Ovary (tissue), 7 donors: ENCODE measurements at regions not wholly inside any gene's neighbourhood (a gene's known extent, or its start where the extent isn't known, plus 50 kb on each side); places are given as distances from the start of the nearest gene placed in this dataset.

Source experiments
- DNase-seq, 5 donors: peaks; one replicate each; pipeline ENCODE4 v3.0.0-alpha.2; 2019 to 2020
- H3K27ac ChIP-seq, 2 donors: fragments of 200-600 bp; one replicate each; pipeline versions ENCODE4 v1.5.1 to v1.8.0; 2019 to 2022
- H3K27me3 ChIP-seq: fragments of 200-600 bp; one replicate; pipeline ENCODE4 v1.8.0; 2022
- H3K36me3 ChIP-seq: fragments of 200-600 bp; sonication (generic); one replicate; pipeline ENCODE4 v1.5.1; 2019
- H3K4me1 ChIP-seq: one replicate; pipeline ENCODE4 v1.8.1; 2013; ENCODE audit warnings: mild to moderate bottlenecking, moderate library complexity; ENCODE audit not compliant: insufficient read depth
- H3K4me3 ChIP-seq: fragments of 200-600 bp; sonication (generic); one replicate; pipeline ENCODE4 v1.5.1; 2017
- H3K9me3 ChIP-seq, 2 donors: fragments of 200-600 bp in 1 of 2; sonication (generic) in 1 of 2; one replicate each; pipeline versions ENCODE4 v1.5.1 to v1.8.1; 2013 to 2019; ENCODE audit warnings: mild to moderate bottlenecking in 1 of 2, moderate library complexity in 1 of 2
- CTCF ChIP-seq, 3 donors: fragments of 450-650 bp in 2 of 3; fragments of 200-600 bp in 1 of 3; IDR thresholded peaks; one replicate each; pipeline versions ENCODE4 v1.5.1 to v1.8.0; 2016 to 2022; ENCODE audit warnings: antibody characterized with exemption in 3 of 3, mild to moderate bottlenecking in 1 of 3
- EP300 ChIP-seq: sonication (generic); formaldehyde crosslinking; IDR thresholded peaks from one replicate; pipeline ENCODE4 v1.6.1; 2017; ENCODE audit warnings: antibody characterized with exemption
- POLR2A ChIP-seq: fragments of 450-650 bp; IDR thresholded peaks from one replicate; pipeline ENCODE4 v1.6.1; 2017; ENCODE audit warnings: antibody characterized with exemption, mild to moderate bottlenecking, moderate library complexity
- WGBS, 3 donors: extraction: QIAGEN DNeasy Blood & Tissue Kit in 1 of 3; methylation state at CpG; one replicate each; pipeline versions ENCODE4 v1.1.5 to v1.1.7; 2013 to 2017; 5-methylcytosine and 5-hydroxymethylcytosine counted together
- intact Hi-C, 4 donors: fragments of 100-400 bp; cut with DNase I; formaldehyde crosslinking; loops; one replicate each; pipeline versions ENCODE4 v1.11.0 to v1.15.1; 2022 to 2023
- donor health status: DM: no; HTN: no; CAD: no; lungs with moderate emphysema.
- donor health status: DM: no; HTN: no; CAD: no.
- donor health status: Bipolar disorder and iron deficiency.
- donor health status: DM: no; HTN: no; CAD: no.
- donor health status: DM: yes; HTN: yes; CAD: no.

- Histone ChIP-seq H3K27me3 (no peaks in the 10 kb centered on the region), H3K4me3 (no peak overlapping the region), H3K36me3 (no peaks in the 10 kb centered on the region), H3K4me1 (no peaks in the 10 kb centered on the region), H3K27ac (no peak overlapping the region), H3K9me3 (no peaks in the 10 kb centered on the region)
- WGBS, 3 donors, result 44 to 49% (median 46%) methylated on average over 1 of the region's 1 CpG
- DNase-seq, result no peak
- intact Hi-C loops, result no loop called here
- no peak for TF ChIP-seq EP300
- TF ChIP-seq CTCF (IDR thresholded peaks at IDR 0.05), result no peak
- no peak for TF ChIP-seq POLR2A
Measured at GRCh38 chr12:92581604-92582003, 121.2 kb upstream of the PLEKHG7 start.

- Histone ChIP-seq H3K4me1 (peaks cover 2% of the 10 kb centered on the region), H3K36me3 (no peaks in the 10 kb centered on the region), H3K27ac (no peak overlapping the region), H3K9me3 (no peaks in the 10 kb centered on the region), H3K27me3 (no peaks in the 10 kb centered on the region), H3K4me3 (no peak overlapping the region)
- DNase-seq, result no peak
- WGBS, 3 donors, result 93% methylated on average over 6 of the region's 6 CpGs
- intact Hi-C loops, result loop anchor here in 3 of 4 donors (5.0 to 10.0 kb wide), 4 partner anchors 428 to 1193 kb away; partner anchors contain the start of gene BTG1 (in 1 of the 3)
- TF ChIP-seq POLR2A (no peak), CTCF (IDR thresholded peaks at IDR 0.05) (no peak), EP300 (no peak)
Measured at GRCh38 chr12:92574911-92575570, 127.7 kb upstream of the PLEKHG7 start.

GRCh38 chr12:92574051-92574783, 128.6 kb upstream of the PLEKHG7 start:
- H3K27ac ChIP-seq, result no peak overlapping the region
- H3K4me1 ChIP-seq, result peaks cover 2% of the 10 kb centered on the region
- TF ChIP-seq EP300, result no peak
- no peak for TF ChIP-seq CTCF (IDR thresholded peaks at IDR 0.05)
- no peak for TF ChIP-seq POLR2A
- no peak overlapping the region for H3K4me3 ChIP-seq
- H3K27me3 ChIP-seq, result no peaks in the 10 kb centered on the region
- H3K9me3 ChIP-seq, result no peaks in the 10 kb centered on the region
- no peak for DNase-seq
- intact Hi-C loops, result loop anchor here in 3 of 4 donors (5.0 to 10.0 kb wide), 4 partner anchors 427 to 1192 kb away; partner anchors contain the start of gene BTG1 (in 1 of the 3)
- 74 to 79% (median 75%) methylated on average over 8 of the region's 8 CpGs for WGBS, 3 donors
- no peaks in the 10 kb centered on the region for H3K36me3 ChIP-seq

GRCh38 chr12:92573104-92573503, 129.7 kb upstream of the PLEKHG7 start:
- TF ChIP-seq POLR2A (no peak), CTCF (IDR thresholded peaks at IDR 0.05) (no peak), EP300 (no peak)
- intact Hi-C loops, result loop anchor here in 3 of 4 donors (5.0 to 10.0 kb wide), 4 partner anchors 426 to 1191 kb away; partner anchors contain the start of gene BTG1 (in 1 of the 3)
- no peak for DNase-seq
- H3K4me1 ChIP-seq, result peaks cover 2% of the 10 kb centered on the region
- H3K4me3 ChIP-seq, result no peak overlapping the region
- H3K27ac ChIP-seq, result no peak overlapping the region
- H3K27me3 ChIP-seq, result no peaks in the 10 kb centered on the region
- 93 to 96% (median 93%) methylated on average over 4 of the region's 4 CpGs for WGBS, 3 donors
- H3K36me3 ChIP-seq, result no peaks in the 10 kb centered on the region
- H3K9me3 ChIP-seq, result no peaks in the 10 kb centered on the region
